ENCODE measurements at regions not wholly inside any gene's neighbourhood (a gene's known extent, or its start where the extent isn't known, plus 50 kb on each side); places are given as distances from the start of the nearest gene placed in this dataset.

- no peak for TF ChIP-seq ZNF462 (CRISPR knock-in tag; IDR thresholded peaks at IDR 0.05)
- TF ChIP-seq ETS1 (IDR thresholded peaks at IDR 0.05): no peak
- no peak for TF ChIP-seq NANOG (IDR thresholded peaks at IDR 0.05; ENCODE audit: borderline replicate concordance)
- TF ChIP-seq JUNB (IDR thresholded peaks at IDR 0.05; ENCODE audit: unreplicated experiment): no peak
Observed at GRCh38 chr10:113266147-113266546, 286.7 kb upstream of the HABP2 start (continued).

- Histone ChIP-seq H3K4me2 (no peak overlapping the region), H3K9me2 (ENCODE audit: insufficient read depth) (0 out of 2 replicates have a peak, but pooled peaks cover 4% of the 10 kb centered on the region), H3K36me3 (ENCODE audit: insufficient read depth) (no peaks in the 10 kb centered on the region), H3F3A (replicated peaks; ENCODE audit: low read depth) (no peaks in the 10 kb centered on the region), H3K4me1 (ENCODE audit: insufficient read depth) (0 out of 2 replicates have a peak, but pooled peaks cover 6% of the 10 kb centered on the region), H4K20me1 (replicated peaks; ENCODE audit: insufficient read depth) (no peaks in the 10 kb centered on the region), H2AFZ (no peak overlapping the region), H3K27me3 (ENCODE audit: insufficient read depth) (no peaks in the 10 kb centered on the region), H3K4me3 (no peak overlapping the region), H3K79me2 (replicated peaks; ENCODE audit: insufficient read depth) (no peaks in the 10 kb centered on the region), H3K27ac (ENCODE audit: low read depth) (no peak overlapping the region)
- DNase-seq (ENCODE audit: low spot score) (no peak), ATAC-seq (no peak)
- H3K4me3 Mint-ChIP-seq: no peak overlapping the region
- no peak for TF ChIP-seq REST (IDR thresholded peaks at IDR 0.05; ENCODE audit: unreplicated experiment)
- TF ChIP-seq CTCF (conservative IDR thresholded peaks at IDR 0.05; ENCODE audit: low read depth in 2 of 2): no peak
- no peak for TF ChIP-seq CREB1 (CRISPR knock-in tag; IDR thresholded peaks at IDR 0.05; ENCODE audit: low read depth)
- TF ChIP-seq ZNF331 (CRISPR knock-in tag; IDR thresholded peaks at IDR 0.05; ENCODE audit: low read depth): no peak
- TF ChIP-seq ZNF114 (CRISPR knock-in tag; IDR thresholded peaks at IDR 0.05): no peak
- TF ChIP-seq NANOG (IDR thresholded peaks at IDR 0.05; ENCODE audit: borderline replicate concordance): no peak
- TF ChIP-seq EZH2 (IDR thresholded peaks at IDR 0.05; ENCODE audit: low read depth, unreplicated experiment): no peak
- TF ChIP-seq POLR2AphosphoS5 (IDR thresholded peaks at IDR 0.05; ENCODE audit: low read depth): no peak
- no peak for TF ChIP-seq JUNB (IDR thresholded peaks at IDR 0.05; ENCODE audit: unreplicated experiment)
- peaks cover 17% of the 10 kb centered on the region for H3K4me1 Mint-ChIP-seq
- peaks cover 4% of the 10 kb centered on the region for H3K27me3 Mint-ChIP-seq (ENCODE audit: insufficient read depth, low read depth, poor library complexity)
- H3K27ac Mint-ChIP-seq: no peak overlapping the region
- H3K36me3 Mint-ChIP-seq (ENCODE audit: low read depth): no peaks in the 10 kb centered on the region
- H3K9me3 Mint-ChIP-seq: no peaks in the 10 kb centered on the region
Observed at GRCh38 chr10:113267619-113268562, 285.0 kb upstream of the HABP2 start.
